MM.1S (cell line): ENCODE measurements at regions not wholly inside any gene's neighbourhood (a gene's known extent, or its start where the extent isn't known, plus 50 kb on each side); places are given as distances from the start of the nearest gene placed in this dataset.

Experiments used
- DNase-seq: peaks from one replicate; pipeline ENCODE4 v3.0.0-alpha.2; 2015
- H2AFZ ChIP-seq: fragments of 300-600 bp; sonication (generic); 2 replicates; pipeline ENCODE4 v1.6.0; 2016; ENCODE audit warnings: antibody characterized with exemption, low read length
- H3F3A ChIP-seq: fragments of 300-600 bp; sonication (generic); 2 replicates; pipeline ENCODE4 v1.6.1; 2016; ENCODE audit warnings: mild to moderate bottlenecking, antibody characterized with exemption, low read length, moderate library complexity, mixed read lengths; ENCODE audit not compliant: insufficient read depth
- H3K27ac ChIP-seq: fragments of 300-600 bp; sonication (generic); 2 replicates; pipeline ENCODE4 v1.5.1; 2016; ENCODE audit warnings: mild to moderate bottlenecking, low read length
- H3K27me3 ChIP-seq: fragments of 300-600 bp; sonication (generic); replicated peaks from 2 replicates; pipeline ENCODE4 v1.6.0; 2016; ENCODE audit warnings: low read length; ENCODE audit not compliant: insufficient read depth
- H3K36me3 ChIP-seq: fragments of 300-600 bp; sonication (generic); replicated peaks from 2 replicates; pipeline ENCODE4 v1.6.1; 2016; ENCODE audit warnings: mild to moderate bottlenecking, low read length, mixed read lengths; ENCODE audit not compliant: insufficient read depth
- H3K4me1 ChIP-seq: fragments of 300-600 bp; sonication (generic); 2 replicates; pipeline ENCODE4 v1.6.1; 2016; ENCODE audit warnings: low read length, mixed read lengths
- H3K4me2 ChIP-seq: fragments of 300-600 bp; sonication (generic); 2 replicates; pipeline ENCODE4 v1.6.0; 2016; ENCODE audit warnings: low read depth, low read length
- H3K4me3 ChIP-seq: fragments of 300-600 bp; sonication (generic); 2 replicates; pipeline ENCODE4 v1.5.1; 2016; ENCODE audit warnings: low read length, mixed read lengths
- H3K79me2 ChIP-seq: fragments of 300-600 bp; sonication (generic); 2 replicates; pipeline ENCODE4 v1.6.1; 2016; ENCODE audit warnings: mixed run types, low read length, mixed read lengths
- H3K9ac ChIP-seq: fragments of 300-600 bp; sonication (generic); 2 replicates; pipeline ENCODE4 v1.6.1; 2016; ENCODE audit warnings: low read length, mixed read lengths
- H3K9me2 ChIP-seq: fragments of 300-600 bp; sonication (generic); replicated peaks from 2 replicates; pipeline ENCODE4 v1.6.1; 2016; ENCODE audit warnings: mild to moderate bottlenecking, low read length, mixed read lengths; ENCODE audit not compliant: insufficient read depth
- H3K9me3 ChIP-seq: fragments of 300-600 bp; sonication (generic); replicated peaks from 2 replicates; pipeline ENCODE4 v1.6.1; 2016; ENCODE audit warnings: mild to moderate bottlenecking, low read length, mixed read lengths; ENCODE audit not compliant: insufficient read depth
- H4K20me1 ChIP-seq: fragments of 300-600 bp; sonication (generic); 2 replicates; pipeline ENCODE4 v1.6.1; 2016; ENCODE audit warnings: mild to moderate bottlenecking, low read length, moderate library complexity, mixed read lengths; ENCODE audit not compliant: insufficient read depth
- EZH2 ChIP-seq: fragments of 300-600 bp; sonication (generic); optimal IDR thresholded peaks from 2 replicates; pipeline ENCODE3; 2017; ENCODE audit warnings: low read depth, mild to moderate bottlenecking, antibody characterized with exemption, low read length, mixed read lengths
- EZH2phosphoT487 ChIP-seq: fragments of 300-600 bp; sonication (generic); IDR thresholded peaks from 2 replicates; pipeline ENCODE4 v1.6.1; 2018; ENCODE audit warnings: antibody characterized with exemption, low read length
- TF ChIP-seq, protein P1 (sequence below): fragments of 300-600 bp; sonication (generic); IDR thresholded peaks from 2 replicates; pipeline ENCODE4 v1.5.1; 2016; ENCODE audit warnings: antibody characterized with exemption, low read length, mixed read lengths

DNA sequence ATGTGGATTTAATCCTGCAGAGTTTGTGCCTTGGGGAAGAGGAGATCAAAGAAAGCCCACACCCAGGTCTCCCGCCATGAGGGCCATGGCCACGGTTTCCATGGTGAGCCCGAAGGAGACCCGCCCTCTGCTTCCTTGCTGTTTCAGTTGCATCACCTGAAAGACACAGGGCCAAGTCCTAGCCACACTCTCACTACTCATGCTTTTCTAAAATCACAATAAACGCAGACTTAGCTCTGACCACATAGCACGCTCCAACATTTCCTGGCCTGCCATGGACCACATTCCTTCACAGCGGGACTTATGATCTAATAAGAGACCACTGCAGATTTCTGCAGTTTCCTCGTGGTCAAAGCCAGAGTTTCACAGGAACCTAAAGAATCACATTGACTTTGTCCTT is 426.0 kb upstream of the NR3C2 start:
- Histone ChIP-seq H3K9me2 (no peaks in the 10 kb centered on the region), H3K4me3 (no peak overlapping the region), H3K9ac (no peak overlapping the region), H2AFZ (no peak overlapping the region), H3K4me1 (no peaks in the 10 kb centered on the region), H3K36me3 (no peaks in the 10 kb centered on the region), H4K20me1 (no peaks in the 10 kb centered on the region), H3F3A (no peaks in the 10 kb centered on the region), H3K27me3 (no peaks in the 10 kb centered on the region), H3K4me2 (no peak overlapping the region), H3K27ac (no peak overlapping the region), H3K9me3 (no peaks in the 10 kb centered on the region), H3K79me2 (no peaks in the 10 kb centered on the region)
- TF ChIP-seq EZH2 (no peak), EZH2phosphoT487 (no peak)
- TF ChIP-seq, protein P1, sequence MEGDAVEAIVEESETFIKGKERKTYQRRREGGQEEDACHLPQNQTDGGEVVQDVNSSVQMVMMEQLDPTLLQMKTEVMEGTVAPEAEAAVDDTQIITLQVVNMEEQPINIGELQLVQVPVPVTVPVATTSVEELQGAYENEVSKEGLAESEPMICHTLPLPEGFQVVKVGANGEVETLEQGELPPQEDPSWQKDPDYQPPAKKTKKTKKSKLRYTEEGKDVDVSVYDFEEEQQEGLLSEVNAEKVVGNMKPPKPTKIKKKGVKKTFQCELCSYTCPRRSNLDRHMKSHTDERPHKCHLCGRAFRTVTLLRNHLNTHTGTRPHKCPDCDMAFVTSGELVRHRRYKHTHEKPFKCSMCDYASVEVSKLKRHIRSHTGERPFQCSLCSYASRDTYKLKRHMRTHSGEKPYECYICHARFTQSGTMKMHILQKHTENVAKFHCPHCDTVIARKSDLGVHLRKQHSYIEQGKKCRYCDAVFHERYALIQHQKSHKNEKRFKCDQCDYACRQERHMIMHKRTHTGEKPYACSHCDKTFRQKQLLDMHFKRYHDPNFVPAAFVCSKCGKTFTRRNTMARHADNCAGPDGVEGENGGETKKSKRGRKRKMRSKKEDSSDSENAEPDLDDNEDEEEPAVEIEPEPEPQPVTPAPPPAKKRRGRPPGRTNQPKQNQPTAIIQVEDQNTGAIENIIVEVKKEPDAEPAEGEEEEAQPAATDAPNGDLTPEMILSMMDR: no peak
- DNase-seq: no peak

DNA sequence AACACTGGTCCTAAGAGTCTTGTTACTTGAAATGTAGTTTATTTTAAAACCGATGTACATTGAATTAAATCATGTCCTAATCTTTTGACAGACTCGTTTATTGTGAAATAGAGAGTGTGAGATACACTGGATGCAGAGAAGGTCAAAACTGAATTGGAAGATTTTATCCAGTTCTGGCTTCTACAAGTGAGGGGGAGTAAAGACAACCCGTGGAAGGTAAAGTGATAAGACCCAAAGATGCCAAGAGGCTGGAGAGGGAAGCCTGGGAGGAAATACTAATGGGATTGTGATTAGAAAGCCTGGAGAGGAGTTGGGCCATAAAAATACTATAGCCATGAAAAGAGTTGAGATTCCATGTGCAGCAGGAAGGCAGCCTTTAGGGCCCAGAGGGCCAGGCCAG is 424.5 kb upstream of the NR3C2 start:
- Histone ChIP-seq H3F3A (no peaks in the 10 kb centered on the region), H3K79me2 (no peaks in the 10 kb centered on the region), H3K9me3 (no peaks in the 10 kb centered on the region), H3K9ac (no peak overlapping the region), H3K4me2 (no peak overlapping the region), H3K27me3 (no peaks in the 10 kb centered on the region), H3K27ac (no peak overlapping the region), H4K20me1 (no peaks in the 10 kb centered on the region), H3K9me2 (no peaks in the 10 kb centered on the region), H3K36me3 (no peaks in the 10 kb centered on the region), H2AFZ (no peak overlapping the region), H3K4me1 (no peaks in the 10 kb centered on the region), H3K4me3 (no peak overlapping the region)
- DNase-seq: no peak
- TF ChIP-seq EZH2 (no peak), EZH2phosphoT487 (no peak)
- TF ChIP-seq, protein P1: no peak

DNA sequence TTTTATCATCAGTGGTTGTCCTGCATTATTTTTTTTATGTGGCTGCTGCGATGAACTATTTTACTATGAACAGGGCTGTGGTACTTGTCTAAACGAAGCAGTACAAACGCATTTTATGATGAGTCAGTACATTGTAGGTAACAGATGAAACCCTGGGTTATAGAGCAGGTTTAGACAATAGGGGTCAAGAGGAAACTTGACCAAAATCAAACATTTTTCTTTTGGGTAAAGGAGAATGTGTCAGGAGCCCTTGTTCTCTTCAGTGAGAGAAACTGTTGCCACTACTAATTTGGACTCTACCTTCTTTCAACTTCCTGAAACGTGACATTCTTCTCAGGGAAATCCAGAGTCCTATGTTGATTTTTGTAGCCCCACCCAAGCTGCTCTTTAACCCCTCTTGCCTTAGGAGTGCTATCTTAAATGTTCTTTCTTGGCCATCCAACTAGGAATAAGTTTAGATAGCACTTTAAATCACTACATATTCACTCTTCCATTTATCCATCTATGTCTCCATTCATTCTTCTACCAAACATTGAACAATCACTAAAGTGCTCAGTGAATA is 415.8 kb upstream of the NR3C2 start:
- H3K9me2 ChIP-seq: no peaks in the 10 kb centered on the region
- H2AFZ ChIP-seq: no peak overlapping the region

More for the DNA sequence above, 415.8 kb upstream of the NR3C2 start:
- Histone ChIP-seq H4K20me1 (no peaks in the 10 kb centered on the region), H3F3A (no peaks in the 10 kb centered on the region), H3K79me2 (no peaks in the 10 kb centered on the region), H3K9me3 (no peaks in the 10 kb centered on the region), H3K9ac (no peak overlapping the region), H3K27me3 (no peaks in the 10 kb centered on the region), H3K4me1 (no peaks in the 10 kb centered on the region), H3K36me3 (no peaks in the 10 kb centered on the region), H3K4me2 (no peak overlapping the region), H3K27ac (no peak overlapping the region), H3K4me3 (no peak overlapping the region)
- TF ChIP-seq EZH2: no peak
- TF ChIP-seq, protein P1: no peak
- no peak for TF ChIP-seq EZH2phosphoT487
- no peak for DNase-seq
